ENCODE measurements at regions not wholly inside any gene's neighbourhood (a gene's known extent, or its start where the extent isn't known, plus 50 kb on each side); places are given as distances from the start of the nearest gene placed in this dataset.

GRCh38 chr21:24093032-24093431, 1514.2 kb downstream of the MRPL39 start:
- no peak for TF ChIP-seq CTCF (IDR thresholded peaks at IDR 0.05)
- TF ChIP-seq POLR2A (IDR thresholded peaks at IDR 0.05): no peak
